ENCODE measurements at regions not wholly inside any gene's neighbourhood (a gene's known extent, or its start where the extent isn't known, plus 50 kb on each side); places are given as distances from the start of the nearest gene placed in this dataset.

DNA sequence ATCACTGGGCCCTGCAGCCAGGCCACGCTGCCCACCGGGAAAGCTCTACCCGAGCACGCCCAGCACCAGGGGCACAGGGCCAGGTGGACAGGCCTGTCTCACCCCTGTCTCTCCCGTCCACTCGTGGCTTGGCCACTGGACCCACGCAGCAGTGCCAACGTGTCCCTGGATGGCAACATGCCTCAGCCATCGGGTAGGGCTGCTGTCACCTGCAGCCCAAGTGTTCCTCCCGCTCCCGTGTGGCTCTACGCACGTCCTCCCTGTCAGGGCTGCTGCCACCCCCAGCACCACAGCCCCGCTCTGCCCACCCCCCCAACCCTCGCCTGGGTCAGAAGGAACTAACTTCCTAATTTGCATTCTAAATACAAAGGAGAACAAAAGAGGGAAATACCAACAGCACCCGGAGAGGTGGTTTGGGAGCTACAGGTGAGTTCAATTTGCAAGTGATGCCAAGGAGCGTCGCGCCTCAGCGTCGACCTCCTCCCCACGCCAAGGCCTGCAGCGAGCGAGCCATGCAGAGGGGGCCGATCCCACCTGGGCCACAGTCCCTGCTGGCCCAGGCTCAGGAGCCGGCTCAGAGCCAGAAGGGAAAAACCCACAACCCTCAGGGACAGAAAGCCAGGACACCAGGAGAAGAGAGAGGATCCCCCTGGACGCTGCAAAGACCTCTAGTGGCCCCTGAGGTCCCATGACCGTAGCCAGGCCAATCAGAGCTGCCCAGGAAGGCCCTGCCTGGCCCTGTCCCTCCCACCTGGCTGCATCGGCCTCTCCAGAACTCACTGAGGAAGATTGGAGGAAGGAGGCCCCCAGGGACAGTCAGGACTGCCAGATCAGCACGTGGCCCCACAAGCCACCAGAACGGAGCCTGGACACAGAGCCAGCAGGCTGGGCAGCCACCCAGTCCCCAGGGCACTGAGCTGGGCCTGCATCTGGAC lies 128.4 kb upstream of the SPACA7 start:
- DNase-seq = no peak

DNA sequence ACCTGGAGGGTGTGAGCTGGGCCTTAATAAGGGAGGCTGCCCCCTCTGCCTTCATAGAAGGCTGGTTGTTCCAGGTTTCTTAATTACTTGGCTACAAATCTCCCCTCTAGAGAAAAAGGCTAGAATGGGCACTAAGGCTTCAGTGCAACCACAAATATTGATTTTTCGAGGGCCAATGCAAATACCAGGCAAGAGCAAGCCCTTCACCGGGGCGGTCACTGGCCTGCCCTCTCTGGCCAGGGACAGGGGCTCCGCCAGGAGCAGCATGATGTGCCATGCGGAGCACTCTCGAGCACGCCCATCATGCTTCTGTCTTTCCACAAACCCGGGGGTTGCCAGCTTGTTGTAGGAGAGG lies 127.8 kb upstream of the SPACA7 start:
- no peak for DNase-seq

DNA sequence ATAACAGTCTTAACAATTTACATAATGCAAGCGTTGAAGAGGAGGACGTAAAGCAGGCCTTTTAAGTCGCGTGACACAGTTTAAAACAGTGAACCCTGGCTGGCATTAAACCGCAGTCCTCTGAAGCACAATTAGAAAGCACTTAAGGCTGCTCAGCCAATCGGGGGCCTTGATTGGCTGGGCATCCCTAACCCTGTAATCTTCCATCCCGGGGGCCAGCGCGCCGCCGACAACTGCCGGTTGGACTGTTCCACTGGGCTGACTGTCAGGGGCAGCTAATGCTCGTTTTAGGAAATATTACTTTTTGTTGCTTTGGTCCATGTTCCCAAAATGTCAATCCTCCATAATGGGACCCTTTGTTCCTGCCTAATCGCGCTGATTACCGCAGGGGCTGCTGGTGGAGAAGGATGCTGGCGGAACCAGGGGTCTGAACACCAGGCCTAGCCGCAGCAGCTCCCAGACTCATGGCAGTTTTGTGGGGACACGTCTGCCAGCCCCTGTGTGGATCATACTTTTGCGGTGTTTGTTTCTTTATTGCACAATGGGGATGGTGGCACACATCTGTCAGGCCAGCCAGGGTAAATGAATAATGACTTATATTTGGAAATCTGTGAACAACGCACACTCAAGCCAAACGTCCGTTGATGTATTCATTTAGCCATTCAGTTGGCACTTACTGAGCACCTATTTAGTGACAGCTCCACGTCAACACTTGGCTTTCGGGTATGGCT lies 127.1 kb upstream of the SPACA7 start:
- DNase-seq = no peak

DNA sequence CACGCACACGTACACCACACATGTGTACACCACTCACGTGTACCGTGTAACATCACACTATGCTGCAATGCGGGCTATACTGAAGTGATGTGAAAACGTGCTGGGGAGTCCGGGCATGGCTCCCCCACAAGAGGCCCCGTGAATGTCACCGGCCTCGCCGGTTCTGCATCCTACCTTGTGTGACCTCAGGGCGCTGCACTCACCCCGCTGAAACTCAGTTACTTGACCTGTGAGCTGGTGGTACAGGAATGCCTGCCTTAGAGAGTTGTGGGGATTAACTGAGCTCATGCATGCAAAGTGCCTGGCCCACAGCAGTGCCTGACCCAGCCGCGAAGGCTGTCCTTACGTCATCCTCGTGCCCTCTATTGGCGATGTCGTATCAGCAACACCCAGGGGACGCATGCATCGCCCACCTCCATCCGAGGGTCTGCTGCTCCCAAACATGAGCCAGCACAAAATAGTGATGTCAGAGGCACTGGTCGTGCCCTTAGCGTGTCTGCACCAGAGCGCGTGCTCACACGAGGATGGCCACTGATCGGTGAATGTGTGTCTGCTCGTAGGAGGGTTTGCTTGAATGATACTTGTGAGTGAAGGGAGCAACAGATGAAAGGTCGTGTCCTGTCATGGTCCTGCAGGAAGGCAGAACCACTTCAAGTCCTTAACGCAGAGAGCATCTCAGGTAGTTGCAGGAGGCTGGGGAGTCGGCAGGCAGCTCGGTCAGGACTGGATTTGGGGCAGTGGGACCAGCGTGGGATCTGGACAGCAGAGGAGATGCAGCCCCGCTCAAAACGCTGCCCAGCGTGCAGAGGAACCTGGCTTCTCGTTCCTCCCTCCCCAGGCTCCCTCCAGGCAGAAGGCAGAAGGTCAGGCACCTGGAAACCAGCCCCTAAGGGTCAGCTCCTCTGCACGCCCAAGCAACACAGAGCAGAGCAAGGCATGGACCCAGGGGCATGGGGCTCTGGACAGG lies 126.2 kb upstream of the SPACA7 start:
- DNase-seq = no peak

DNA sequence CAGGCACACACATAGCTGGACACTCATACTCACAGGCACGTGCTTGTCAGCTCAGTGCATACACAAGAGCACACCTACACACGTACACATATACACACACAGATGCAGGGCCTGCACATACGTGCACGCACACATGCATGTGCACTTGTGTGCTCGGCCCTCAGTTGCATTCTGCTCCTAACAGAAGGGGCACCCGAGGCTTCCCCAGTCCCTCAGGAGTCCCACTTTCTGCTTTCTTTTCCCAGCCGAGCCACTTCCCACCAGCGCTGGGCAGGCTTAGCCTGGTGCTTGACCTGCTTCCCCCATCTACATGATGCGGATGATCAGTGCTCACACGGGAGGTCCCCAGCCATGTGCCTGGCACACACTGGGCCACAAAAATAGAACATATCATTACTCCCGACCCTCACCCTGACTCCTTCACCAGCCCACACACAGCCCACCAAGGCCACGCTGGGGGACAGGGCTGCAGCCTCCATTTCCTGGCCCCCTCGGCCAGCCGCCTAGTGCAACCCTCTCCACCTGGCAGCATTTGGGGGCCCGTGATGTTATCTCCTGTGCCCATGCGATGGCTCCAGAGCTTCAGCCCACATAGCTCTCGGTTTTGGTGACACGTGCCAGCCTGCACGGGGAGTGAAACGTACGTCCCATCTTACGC lies 125.2 kb upstream of the SPACA7 start:
- no peak for DNase-seq

DNA sequence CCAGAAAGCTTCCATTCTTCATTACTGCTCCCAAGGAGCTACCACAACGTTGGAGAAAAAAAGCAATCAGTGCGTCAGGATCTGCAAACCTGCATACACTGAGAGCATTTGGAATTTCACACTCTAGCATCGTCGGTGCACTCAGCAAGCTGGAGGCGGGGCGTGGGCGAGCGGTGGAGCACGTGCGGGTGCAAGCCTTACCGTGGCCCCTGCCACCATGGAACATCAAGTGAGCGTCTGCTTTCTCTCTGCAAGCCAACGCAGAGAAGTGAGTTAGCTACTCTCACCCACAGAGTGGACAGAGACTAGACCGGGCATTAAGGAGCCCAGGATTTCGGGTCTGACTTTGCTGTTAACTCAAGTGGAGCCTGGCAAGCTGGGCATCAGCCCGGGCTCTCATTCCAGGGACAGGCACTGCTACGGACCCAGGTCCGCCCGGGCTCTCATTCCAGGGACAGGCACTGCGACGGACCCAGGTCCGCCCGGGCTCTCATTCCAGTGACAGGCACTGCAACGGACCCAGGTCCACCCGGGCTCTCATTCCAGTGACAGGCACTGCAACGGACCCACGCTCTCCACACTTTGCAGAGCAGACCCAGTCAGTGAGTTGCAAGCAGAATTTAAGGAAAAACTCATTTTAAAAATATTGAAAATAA lies 124.1 kb upstream of the SPACA7 start:
- DNase-seq = no peak

DNA sequence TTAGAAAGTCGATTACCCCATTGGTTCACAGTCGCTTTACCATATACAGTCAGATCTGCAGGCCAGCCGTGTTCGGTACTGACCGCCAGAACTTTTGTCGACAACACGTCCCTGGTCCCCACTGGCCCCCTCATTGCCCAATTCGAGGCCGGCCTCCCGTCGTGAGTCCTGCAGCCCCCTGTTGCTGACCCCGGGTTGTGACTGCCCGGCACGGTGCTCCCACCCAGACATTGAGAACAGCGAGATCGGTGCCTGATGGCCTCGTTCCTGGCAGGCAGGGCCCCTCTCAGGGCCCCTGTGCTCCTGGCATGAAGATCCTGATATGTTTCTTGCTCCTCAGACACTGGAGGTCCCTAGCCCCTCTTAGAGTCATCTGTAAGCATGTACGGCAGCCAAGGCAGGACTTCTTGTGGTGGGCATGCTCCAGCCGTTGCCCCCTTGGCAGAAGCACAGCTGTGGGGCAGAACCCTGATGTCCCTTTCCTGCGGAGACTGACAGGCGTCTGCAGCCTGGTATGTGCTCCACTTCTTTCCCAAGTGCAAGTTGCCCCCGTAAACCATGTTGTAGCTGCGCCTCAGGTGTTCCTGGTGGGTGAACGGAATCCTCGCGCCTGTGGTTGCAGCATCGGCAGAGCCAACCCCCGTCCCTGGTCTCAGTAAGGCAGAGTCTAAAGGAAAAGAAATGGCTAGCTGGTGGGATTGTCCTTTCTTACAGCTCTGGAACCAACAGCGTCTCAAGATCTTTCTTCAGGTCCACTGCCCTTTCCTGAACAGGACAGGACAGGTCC lies 123.2 kb upstream of the SPACA7 start:
- DNase-seq = no peak

DNA sequence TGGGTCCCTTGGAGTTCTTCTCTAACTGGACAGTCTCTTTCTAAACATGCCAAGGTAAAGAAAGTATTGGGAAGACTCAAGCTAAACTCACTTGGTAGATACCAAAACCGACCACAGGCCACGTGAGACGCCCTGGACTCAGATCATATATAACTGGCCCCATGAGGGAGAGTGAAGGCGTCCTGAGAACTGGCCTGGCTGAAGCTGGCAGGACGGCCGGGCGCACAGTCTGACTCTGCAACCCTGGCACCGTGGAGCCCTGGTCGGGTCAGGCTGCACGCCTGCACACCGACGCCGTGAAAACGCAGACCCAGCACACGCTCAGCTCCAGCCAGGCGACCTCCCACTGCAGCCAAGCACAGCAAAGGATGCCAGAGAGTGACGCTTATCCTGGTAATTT lies 122.5 kb upstream of the SPACA7 start:
- DNase-seq = no peak

DNA sequence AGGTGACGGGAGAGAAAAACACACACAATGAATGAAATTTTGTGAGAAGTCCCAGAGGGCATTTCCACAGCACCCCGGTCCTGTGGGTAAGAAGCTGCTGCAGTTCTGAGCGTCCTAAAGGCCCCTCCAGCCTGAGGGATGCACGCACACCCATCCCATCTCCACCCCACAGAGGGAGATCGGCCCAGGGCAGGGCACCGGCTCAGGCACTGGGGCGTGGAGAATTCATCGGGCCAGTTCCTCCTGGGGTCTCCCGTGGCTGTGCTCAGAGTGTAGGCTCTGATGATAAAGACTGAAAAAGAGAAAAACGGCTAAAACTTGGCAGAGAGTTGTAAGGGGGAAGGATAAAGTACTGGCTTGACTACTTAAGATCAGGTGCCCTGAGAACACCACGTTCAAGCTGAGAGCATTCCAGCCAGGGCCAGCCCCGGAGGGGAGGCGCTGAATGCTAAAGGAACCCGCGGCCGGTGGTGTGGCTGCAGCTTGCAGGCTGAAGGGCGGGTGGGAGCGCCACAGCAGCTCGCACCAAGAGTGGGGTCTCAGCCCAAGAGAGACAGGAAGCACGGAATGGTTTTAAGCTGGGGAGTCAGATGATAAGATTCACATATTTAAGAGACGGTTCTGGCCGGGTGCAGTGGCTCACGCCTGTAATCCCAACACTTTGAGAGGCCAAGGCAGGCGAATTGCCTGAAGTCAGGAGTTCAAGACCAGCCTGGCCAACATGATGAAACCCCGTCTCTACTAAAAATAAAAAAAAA lies 121.9 kb upstream of the SPACA7 start:
- no peak for DNase-seq

DNA sequence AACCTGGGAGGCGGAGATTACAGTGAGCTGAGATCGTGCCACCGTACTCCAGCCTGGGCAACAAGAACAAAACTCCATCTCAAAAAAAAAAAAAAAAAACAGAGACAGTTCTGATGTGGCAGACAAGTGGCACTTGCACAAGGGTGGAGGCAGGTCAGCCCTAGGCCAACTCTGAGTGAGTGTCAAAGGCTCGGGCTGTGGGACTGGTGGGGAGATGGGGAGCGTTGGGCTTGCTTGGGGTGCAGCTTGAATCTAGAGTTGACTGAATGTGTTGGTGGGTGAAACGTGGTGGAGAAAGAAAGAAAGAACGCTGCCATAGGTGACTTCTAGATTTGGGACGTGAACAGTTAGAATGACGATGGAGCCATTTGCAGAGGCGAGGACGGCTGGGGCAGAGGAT lies 121.3 kb upstream of the SPACA7 start:
- no peak for DNase-seq

DNA sequence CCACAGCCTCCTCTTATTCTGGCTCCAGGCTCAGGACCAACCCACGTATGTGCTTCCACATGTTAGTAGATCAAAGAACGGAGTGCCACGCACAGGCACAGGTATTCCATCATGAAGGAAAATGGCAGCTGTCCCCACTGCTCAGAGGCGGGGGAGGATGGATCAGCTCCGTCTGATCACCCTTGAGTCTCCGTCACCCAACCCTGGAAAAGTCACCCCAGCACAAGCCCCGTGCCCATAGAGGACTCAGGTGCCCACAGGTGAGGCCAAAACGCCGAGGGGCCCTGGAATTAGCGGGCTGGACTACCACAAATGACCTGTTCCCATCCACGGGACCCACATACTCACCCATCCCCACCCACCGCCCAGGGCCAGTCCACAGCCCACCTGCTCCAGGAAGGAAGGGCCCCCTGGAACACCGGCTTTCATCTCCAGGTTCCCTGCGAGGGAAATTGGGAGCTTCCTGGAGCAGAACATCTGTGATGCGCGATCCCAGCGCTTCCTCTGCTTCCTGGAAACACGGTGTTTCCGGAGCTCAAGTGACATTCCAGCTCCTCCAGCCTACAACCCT lies 120.5 kb upstream of the SPACA7 start:
- no peak for DNase-seq

DNA sequence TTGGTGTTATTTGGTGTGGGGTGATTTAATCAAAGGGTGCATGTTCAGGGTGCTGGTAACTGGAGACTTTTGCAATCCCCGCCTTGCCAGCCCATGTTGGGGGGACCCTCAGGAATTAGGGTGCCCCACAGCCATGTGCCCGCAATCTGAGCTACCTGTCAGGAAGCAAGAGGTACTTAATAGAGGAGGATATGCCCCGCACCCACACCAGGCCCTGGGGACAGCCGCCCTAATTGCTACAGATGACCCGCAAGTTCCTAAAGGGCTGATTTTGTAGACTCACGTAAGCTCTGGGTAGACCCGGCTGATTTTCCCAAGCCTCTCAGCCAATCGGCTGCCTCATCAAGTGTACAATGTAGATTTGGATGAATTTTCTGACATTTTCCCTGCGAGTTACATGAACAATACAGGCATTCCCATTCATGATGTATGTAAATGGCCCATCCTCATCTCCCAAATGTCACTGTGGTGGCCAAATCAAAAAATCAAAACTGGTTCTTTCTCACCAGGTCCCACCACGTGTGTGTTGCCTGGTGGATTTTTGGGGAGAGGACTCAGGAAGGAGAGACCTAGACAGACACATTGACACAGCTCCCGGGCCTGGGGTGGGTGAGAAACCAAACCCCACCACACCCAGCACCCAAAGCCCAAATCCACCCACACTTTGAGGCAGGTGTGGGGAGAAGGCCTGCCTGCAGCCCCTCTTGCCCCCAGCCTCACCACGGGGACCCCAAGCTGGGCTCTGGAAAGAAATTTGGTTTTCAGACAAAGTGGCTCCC lies 119.2 kb upstream of the SPACA7 start:
- DNase-seq = no peak

DNA sequence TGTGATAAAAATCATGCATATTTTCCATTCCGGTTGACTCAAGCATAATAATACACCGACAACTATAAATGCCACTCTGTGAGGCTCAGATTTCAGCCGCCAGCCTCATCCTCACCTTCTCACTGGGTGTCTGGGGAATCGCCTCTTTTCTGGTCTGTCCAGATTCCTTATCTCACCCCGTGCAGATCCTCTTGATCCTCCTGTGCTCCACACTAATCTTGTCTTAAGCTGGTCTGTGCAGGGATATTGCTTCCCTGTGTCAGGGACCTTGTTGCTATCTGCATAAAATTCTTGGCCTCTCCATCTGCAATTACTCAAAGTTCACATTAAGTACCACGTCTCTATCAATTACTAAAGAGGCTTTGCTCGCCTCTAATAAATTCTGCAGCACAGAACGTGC lies 116.6 kb upstream of the SPACA7 start:
- no peak for DNase-seq

DNA sequence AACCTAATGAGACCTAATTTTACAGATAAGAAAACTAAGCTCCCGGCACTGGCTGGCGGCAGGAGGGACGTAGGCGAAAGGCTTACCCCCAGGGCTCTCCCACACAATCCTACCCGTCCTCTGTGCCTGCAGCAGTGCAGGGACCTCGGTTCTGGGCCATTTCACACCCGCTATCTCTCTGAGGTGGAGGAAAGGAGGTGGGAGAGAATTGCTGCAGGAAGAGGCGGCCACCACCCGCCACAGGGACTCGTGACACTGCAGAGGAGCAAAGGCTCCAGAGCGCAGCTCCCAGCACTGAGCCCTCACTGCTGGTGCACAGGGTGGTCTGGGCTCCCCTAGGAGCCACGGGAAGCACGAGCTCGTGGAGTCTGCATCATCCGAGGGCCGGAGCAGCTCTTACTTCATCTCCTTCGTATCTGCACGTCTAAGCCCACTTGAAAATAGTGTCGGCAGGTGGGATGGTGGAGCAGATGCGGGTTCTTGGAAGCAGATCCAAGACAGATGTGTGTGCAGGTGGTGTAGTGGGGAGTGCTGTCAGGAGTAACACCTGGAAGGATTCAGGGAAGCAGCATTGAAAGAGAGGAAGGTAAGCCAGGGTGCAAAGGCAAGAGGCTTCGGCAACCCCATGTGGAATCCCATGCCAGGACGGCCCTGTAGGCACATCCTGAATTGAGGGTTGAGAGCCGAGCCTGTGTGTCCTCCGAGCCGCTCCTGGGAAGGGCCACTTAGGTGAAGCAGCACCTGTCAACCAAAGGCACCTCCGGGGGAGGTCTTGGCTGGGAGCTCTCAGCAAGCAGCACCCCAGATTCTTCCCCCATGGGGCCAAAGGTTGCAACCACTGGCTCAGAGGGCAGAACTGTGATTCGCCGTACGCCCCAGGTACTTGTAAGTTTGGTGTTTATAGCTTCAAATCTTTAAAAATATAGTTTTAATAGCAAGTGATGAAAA lies 115.8 kb upstream of the SPACA7 start:
- DNase-seq = no peak

DNA sequence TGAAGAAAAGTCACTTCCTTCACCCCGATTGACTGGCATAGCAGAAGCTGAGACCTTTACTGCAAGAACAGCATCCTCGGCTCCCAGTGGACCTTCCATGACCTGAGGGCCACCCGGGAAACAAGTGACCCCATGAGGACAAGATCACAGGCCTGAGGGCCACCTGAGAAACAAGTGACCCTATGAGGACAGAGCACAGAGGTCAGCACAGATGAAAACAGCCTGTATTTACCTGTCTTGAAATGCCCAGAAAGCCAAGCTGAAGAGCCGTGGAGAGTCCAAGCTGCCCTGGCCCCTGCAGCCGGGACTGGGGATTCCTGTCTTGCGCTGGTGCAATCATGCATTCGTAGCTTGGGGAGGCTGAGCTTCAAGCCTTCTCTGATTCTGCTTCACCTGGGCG lies 114.2 kb upstream of the SPACA7 start:
- no peak for DNase-seq

DNA sequence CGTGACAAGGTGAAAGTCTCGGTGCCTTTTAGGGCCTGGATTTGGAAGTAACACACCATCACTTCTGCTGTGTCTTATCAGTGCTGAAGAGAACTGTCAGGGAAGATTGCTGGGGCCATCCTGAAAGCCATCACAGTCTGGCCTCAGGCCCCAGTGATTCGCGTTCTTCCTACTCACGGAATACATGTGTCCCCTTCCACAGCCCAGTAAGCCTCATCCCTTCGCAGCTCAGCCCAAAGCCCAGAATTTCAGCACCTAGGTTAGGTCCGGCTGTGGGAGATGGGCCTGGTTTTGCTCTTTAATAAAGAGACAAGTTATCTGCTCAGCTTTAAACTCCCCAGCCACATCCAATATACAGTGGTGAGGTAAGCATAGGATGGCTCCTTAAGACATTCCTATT lies 113.0 kb upstream of the SPACA7 start:
- DNase-seq = no peak

DNA sequence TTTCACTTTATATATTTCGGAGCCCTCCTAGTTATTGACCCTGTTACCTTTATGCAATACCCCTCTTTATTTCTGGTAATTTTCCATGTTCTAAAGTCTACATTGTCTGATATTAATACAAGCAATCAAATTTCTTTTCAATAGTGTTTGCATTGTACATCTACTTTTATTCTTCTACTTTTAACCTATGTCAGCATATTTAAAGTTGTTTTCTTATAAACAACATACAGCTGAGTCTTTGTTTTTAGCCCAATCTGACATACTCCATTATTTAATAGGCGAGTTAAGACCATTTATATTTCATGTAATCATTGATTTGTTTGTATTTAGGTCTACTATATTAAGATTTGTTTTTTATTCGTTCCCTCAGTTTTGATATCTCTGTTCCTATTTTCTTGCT lies 108.5 kb upstream of the SPACA7 start:
- DNase-seq = no peak

DNA sequence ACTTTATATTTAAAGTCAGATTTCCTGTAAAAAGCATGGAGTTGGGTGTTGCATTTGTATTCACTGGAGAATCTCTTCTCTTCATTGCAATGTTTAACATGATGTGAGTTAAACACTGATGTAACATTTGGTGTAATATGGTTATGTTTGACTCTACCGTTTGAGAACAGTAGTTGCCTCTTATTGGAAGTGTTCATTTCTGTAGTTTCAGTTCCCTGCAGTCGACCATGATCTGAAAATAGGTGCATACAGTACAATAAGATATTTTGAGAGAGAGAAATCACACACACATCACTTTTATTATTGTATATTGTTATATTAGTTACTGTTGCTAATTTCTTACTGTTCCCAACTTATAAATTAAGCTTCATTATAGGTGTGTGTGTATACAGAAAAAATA lies 105.2 kb upstream of the SPACA7 start:
- no peak for DNase-seq
